Stimulated activated CD4-positive, alpha-beta T cell treated with anti-CD3 and anti-CD28 coated beads, Interleukin-4, amount 100 ng/mL, for 24 hours (primary cell): ENCODE measurements at regions not wholly inside any gene's neighbourhood (a gene's known extent, or its start where the extent isn't known, plus 50 kb on each side); places are given as distances from the start of the nearest gene placed in this dataset.

Source experiments
- DNase-seq: peaks from one replicate; pipeline ENCODE4 v3.0.0-alpha.2; 2020

DNA sequence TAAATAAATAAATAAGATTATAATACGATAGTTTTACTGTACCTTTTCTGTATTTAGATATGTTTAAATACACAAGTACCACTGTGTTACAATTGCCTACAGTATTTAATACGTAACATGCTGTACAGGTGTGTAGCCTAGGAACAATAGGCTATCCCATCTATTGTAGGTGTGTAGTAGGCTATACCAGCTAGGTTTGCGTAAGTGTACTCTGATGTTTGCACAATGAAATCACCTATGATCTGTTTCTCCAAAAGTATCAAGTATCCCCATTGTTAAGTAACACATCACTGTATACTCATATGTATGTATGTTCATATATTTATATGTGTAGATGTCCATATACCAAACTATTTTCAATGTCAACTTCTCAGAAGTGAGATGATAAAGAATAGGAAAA lies 118.2 kb upstream of the RND3 start:
- DNase-seq, result no peak

DNA sequence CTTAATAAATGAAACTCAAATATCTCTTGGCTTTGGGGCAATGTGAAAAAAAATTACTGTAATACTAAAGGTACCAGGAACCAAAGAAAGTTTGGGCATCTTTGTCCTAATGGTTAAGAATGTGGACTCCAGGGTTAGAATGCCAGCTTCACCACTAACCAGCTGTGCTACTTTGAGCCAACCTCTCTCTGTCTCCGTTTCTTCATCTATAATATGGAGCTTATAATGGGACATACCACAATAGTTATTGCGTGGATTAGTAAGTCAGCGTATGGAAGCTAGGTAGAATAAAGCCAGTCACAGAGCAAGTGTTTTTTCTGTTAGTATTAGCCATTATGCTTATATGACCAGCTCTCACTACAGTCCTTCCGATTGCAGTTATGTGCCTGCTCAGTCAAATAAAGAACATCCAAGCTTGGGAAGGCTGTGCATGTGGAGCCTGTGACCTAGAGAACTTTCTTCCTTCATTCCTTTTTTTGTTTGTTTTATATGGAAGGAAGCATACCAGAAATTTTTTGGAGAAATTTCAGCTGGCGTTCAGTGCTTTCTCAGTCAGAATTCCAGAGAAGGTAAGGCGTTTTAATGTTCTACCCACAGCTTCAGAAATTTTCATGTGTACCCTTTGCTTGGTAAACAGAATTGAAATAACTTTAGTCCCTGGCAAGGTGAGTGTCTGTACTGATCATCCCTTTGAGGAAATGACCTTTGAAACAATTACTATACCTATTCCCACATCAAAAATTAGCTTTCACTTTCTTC lies 114.0 kb upstream of the RND3 start:
- no peak for DNase-seq

DNA sequence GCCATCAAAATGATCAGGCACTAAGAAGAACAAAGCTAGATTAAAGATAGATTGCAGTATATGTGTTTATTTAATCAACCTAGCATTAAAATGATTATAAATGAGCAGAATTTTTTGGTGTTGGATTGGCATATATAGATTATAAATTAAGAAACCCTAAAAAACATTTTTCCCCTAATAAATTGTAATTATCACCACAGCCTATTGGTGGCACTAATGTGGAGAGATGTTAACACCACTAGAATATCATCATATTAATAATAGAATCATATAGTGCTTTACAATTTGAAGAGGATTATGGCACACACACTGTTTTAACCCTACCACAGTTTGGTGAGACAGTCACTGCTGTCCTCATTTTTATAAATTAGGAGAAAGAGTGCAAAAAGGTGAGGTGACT lies 112.4 kb upstream of the RND3 start:
- DNase-seq, result no peak

DNA sequence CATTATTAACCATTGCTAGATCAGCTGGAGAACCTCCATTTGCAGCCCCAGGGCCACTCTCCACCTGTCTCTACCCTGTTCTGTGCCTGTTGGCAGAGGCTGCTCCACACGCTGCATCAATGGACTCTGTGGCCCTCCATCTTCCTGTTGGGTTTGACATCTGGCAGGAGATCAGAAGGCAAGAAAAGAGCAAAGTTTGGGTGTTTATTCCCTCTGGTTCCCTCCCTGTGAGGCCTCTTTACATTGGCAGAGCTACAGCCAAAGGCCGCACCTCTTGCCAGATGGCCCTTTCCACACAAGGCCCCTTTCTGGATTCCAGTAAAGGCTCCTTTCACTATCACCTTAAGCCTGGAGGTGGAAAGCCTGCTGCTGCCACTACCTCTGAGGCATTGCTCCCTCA lies 110.9 kb upstream of the RND3 start:
- no peak for DNase-seq

GRCh38 chr2:150595803-150596470 lies 108.5 kb upstream of the RND3 start:
- DNase-seq, result no peak

GRCh38 chr2:150594299-150594698 lies 106.8 kb upstream of the RND3 start:
- no peak for DNase-seq

- DNase-seq, result no peak
Observed at GRCh38 chr2:150591496-150592285, 104.2 kb upstream of the RND3 start.

DNA sequence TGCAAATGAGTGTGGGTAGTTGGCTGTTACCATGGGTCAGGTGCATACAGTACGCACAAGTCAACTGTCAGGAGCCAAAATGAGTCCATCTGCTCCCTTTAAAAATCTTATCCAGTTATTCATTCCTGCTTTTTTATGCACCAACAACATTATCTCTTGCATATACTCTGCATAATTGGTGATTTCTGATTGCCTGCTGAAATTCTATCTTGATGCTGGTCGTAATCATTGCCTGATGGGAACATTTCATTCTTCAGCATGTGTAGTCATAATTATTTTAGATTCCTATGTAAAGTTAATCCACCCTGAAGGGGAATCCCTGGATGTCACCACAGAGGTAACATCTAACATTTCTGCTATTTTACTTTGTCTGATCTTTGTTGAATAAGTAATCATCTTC lies 102.2 kb upstream of the RND3 start:
- no peak for DNase-seq

- DNase-seq, result no peak
Observed at GRCh38 chr2:150588506-150588870, 101.0 kb upstream of the RND3 start.

- DNase-seq, result no peak
Observed at GRCh38 chr2:150587547-150588505, 100.4 kb upstream of the RND3 start.

DNA sequence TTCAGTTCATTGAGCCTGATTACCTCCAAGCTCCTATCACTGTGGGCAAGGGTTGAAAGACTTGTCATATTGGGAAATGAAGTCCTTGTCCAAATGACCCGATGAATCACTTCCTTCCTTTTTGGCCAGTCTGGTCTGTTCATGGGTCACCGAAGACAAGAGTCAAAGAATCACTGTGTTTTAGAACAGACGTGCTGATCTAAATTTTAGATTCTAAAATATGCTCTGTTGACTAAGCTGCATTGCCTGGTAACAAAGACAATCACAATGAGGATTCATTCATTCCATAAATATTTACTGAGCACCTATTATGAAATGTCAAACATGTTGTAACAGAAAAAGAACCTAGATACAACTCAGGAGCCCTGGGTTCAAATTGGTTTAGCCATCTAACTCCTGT lies 99.4 kb upstream of the RND3 start:
- DNase-seq, result no peak

DNA sequence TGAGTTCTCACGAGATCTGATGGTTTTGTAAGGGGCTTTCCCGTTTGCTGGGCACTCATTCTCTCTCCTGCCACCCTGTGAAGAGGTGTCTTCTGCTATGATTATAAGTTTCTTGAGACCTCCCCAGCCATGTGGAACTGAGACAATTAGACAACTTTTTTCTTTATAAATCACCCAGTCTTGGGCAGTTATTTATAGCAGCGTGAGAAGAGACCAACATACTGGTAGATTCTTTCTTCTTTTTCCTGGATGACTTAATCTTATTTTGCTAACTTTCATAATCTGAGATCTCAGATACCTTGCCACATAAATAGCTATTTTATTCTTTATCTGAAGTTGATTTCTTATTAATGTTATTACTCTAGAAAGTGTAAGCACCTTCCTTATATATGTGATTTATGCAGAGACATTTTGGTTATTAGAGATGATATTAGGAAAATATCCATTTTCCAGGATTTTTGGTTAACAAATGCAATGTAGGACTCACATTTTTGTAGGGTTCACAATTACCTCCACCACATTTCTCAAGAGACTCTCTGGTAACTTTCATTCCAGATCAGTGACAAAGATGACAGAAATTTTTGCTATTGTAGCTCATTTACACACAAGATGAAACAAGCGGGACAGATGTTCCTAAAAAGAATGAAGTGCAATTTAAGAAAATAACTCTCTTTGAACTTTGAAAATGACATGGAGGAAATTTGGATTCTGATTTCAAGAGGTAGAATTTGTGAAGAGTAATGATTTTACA lies 97.9 kb upstream of the RND3 start:
- DNase-seq, result no peak

DNA sequence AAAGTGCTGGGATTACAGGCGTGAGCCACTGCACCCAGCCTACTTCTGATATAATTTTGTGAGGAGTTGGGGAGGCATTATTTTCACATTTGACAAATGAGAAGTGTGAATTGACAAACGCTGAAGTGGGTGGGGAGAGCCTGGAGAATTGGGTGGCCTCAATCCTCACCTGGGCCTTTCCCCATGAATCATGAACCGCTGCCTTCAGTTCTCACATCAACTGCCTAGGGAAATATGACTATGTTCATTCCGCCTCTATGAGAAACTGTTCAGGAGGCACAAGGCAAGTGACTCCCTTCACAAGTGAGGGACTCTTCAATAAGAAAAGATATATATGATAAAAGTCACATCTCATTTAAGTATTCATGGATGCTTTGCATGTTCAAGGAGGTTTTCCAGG lies 96.6 kb upstream of the RND3 start:
- DNase-seq, result no peak

- no peak for DNase-seq
Observed at GRCh38 chr2:150581717-150582472, 94.4 kb upstream of the RND3 start.

GRCh38 chr2:150578481-150578880 lies 91.0 kb upstream of the RND3 start:
- no peak for DNase-seq

GRCh38 chr2:150575861-150576260 lies 88.4 kb upstream of the RND3 start:
- no peak for DNase-seq

- no peak for DNase-seq
Observed at GRCh38 chr2:150572961-150573395, 85.5 kb upstream of the RND3 start.

GRCh38 chr2:150572194-150572766 lies 84.8 kb upstream of the RND3 start:
- no peak for DNase-seq

GRCh38 chr2:150571121-150571520 lies 83.7 kb upstream of the RND3 start:
- no peak for DNase-seq

GRCh38 chr2:150570712-150571111 lies 83.2 kb upstream of the RND3 start:
- no peak for DNase-seq

GRCh38 chr2:150569761-150570160 lies 82.3 kb upstream of the RND3 start:
- no peak for DNase-seq
